GM19452 (cell line): ENCODE measurements at regions not wholly inside any gene's neighbourhood (a gene's known extent, or its start where the extent isn't known, plus 50 kb on each side); places are given as distances from the start of the nearest gene placed in this dataset.

Experiments
- ATAC-seq: cut with Tn5 transposase; IDR thresholded peaks from one replicate; pipeline ENCODE4 v1.9.1; 2021; ENCODE audit not compliant: unreplicated experiment

DNA sequence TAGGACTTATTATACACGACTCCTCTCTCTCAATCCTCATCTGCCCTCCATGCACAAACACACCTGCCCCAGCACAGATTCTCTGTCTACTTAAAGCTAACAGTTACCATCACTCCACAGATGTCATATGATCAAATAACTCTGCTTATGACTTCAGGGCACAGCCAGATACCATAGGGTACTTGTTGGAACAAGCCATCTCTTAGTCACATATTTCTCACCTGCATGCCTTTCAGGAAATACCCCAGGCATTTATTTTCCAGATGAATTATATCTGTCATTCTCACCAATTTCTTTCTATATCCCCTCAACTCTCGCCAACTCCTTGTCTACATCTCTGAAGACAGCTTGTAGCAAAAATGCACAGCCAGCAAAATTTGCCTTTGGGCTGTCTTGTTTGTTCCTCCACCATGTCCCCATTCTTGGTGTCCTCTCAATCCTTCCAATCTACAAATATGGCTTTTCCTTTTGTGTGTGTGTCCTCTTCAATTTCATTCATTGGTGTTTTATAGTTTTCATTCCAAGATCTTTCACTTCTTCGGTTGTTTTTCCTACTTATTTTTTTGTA lies 353.9 kb upstream of the CAMK1G start:
- no peak for ATAC-seq

- no peak for ATAC-seq
Observed at GRCh38 chr1:209230314-209230713, 353.2 kb upstream of the CAMK1G start.

GRCh38 chr1:209231476-209232156 lies 351.9 kb upstream of the CAMK1G start:
- no peak for ATAC-seq

DNA sequence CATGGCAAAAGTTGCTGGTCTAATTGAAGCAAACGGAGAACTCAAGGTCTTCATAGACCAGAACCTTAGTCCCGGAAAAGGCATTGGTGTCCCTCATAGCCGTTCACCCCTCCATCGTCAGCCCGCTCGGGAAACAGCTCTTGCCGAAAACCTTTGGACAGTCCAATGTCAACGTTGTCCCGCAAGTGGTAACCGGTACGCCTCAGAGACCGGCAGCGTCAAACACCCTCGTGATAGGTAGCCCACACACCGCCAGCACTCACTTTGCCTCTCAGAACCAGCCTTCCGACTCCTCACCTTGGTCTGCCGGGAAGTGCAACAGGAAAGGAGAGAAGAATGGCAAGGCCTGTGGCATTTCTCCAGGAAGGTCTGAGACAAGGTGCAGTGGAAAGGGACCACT lies 351.3 kb upstream of the CAMK1G start:
- no peak for ATAC-seq

GRCh38 chr1:209232759-209233158 lies 350.8 kb upstream of the CAMK1G start:
- ATAC-seq: no peak

- no peak for ATAC-seq
Observed at GRCh38 chr1:209235166-209235565, 348.3 kb upstream of the CAMK1G start.

DNA sequence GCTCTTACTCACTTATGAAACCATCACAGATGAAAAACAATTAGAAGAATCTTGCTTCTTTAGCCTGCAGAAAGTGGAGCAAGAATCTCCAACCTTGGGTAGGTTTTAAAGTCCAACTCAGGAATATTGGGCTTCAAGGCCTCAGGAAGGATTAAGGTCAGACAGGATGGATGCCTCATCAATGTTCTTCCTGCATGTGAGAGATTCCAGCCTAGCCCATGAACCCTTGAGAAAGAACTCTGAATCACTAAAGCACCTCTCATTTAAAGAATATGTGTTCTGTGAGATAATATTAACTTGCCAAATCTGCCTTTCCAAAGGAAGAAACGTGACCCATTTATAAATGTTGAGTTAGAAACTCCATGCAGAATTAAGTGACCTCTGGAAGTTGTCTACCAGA lies 345.2 kb upstream of the CAMK1G start:
- ATAC-seq: no peak

- ATAC-seq: no peak
Observed at GRCh38 chr1:209240351-209240750, 343.2 kb upstream of the CAMK1G start.

GRCh38 chr1:209241487-209241886 lies 342.0 kb upstream of the CAMK1G start:
- no peak for ATAC-seq

GRCh38 chr1:209248649-209249279 lies 334.8 kb upstream of the CAMK1G start:
- peak; percentile 89 for ATAC-seq

DNA sequence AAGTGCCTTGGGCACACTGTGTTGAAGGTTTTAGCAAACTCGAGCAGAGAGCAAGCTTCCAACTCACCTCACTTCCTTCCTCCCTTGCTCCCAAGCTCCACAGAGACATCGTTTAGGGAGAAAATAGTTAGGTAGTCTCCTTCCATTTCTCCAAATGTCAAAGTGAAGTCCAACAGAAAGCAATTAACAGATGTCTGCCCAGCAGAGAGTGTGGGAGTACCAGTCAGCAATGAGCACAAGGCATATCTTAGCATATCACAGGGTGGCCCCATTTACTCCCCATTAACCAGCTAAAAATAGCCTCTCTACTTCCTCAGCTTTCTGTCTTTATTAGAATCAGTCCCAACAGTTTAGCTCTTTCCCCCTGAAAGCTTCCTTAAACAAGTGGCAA lies 334.2 kb upstream of the CAMK1G start:
- no peak for ATAC-seq

GRCh38 chr1:209249785-209250440 lies 333.6 kb upstream of the CAMK1G start:
- no peak for ATAC-seq

DNA sequence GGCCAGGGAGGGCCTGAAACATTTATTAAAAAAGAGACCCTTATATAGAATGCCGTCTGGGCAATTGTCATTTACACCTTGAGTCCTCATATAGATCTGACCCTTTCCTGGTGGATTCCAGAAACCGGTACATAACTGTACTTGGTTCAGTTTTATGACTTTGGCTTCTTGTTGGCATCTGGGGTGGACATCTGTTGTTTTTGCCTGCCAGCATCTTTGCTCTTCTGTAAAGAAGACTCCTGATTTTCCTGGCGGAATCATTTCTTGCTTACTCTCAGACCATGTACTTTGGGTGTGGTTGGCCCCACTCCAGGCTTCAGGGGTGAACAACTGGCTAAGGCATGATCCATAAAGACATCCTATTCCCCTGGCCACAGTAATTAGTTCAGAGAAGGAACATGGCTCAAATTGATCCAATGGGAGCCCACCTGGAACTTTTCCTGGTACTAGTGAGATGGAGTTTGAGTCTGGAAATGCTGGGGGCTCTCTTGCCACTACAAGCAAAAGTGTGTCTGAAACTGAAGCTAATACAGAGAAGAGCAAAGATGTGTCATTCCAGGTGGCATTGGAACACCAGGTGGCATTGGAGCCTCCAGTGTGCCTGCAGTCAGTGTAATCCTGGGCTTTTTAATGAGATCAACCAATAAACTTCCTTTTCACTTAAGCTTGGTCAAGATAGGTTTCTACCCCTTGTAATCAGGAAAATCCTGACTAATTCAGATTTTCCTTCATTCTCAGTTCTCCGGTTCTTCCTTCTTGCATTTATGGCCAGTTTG lies 332.5 kb upstream of the CAMK1G start:
- ATAC-seq: no peak

DNA sequence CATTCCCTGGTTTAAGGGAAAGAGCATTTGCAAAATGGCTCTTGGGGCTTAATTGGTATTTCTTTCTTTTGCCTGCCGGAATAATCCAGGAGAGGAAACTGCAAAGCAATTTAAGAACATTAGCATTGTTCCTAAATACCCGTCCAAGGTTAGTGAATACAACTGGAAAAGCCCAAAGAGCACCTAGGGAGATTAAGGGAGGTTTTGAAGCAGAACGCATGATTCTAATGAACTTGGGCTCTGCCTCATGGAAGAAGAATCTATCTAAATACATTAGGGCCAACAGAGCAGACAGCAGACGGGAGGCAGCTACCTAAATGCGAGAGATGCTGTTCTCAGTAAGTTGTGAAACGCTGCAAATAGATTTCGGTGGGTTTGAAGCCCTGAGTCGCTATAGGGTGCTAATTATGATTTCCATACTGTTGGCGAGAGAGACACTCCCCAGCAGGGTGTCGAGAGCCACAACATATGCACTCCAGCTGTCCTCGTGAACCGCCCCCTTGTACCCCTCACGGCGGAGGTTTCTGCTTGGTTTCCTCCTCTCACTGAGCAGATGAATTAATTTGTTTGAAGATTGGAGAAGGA lies 326.7 kb upstream of the CAMK1G start:
- no peak for ATAC-seq

- no peak for ATAC-seq
Observed at GRCh38 chr1:209257454-209257853, 326.1 kb upstream of the CAMK1G start.

DNA sequence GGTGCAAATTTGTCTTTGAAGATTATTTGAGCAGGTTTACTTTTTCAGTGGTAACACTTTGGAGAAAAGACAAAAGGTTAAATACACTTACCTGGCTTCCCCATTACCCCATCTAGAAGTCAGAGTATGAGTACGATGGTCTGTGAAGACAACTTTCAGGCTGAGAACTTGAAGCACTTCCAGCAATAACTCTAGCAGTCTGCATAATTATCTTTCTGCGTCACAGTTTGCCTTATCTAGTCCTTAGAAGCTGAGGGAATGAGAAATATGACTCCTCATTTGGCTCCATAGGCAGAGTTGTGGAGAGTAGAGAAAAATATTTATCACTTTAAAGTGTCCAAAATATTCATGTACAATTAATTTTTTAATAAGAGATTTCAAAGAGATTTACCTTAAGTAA lies 323.4 kb upstream of the CAMK1G start:
- ATAC-seq: no peak

- no peak for ATAC-seq
Observed at GRCh38 chr1:209262631-209263030, 320.9 kb upstream of the CAMK1G start.

DNA sequence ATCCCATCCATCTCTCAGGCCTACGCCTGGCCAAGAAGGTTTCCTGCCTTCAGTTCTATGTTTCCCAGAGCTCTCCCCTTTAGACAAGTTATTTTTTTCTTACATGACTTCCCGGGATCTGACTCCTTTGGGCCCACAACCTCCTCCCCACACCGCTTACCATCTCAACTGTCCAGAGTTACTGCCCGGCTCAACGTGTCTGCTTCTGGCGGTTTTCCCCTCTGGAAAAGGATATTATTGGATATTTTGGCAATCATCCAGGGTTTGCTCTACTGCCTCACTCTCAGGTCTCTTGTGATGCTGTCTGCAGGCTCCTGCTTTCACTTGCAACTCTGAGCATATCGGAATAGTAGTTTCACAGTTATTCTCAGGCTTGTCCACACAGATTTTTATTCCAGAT lies 318.2 kb upstream of the CAMK1G start:
- ATAC-seq: no peak

DNA sequence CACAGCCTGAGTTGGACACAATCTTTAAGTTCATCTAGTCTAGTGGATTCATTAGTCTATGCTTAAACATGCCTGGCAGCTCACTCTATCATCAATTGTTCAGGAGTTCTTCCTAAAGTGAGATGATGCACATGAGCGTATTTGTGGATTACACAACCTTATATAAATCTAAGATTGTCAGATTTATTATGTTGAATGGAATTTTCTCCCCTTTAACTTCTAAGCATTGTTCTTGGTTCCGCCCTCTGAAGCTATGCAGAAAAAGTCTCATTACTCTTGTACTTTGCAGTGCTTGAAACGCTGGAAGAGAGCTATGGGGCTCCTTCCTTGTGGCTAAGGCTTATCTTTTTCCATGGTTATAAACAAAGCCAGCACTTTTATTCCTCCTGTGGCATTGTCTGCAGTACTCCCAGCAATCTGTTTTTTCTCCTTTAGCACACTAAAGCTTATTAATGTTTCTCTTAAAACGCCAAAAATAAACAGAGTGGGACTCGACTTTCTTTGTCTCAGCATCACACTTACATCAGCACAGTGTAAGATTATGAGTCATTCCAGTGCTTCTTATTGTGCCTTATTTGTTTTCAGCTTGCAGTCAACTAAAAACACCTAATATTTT lies 316.8 kb upstream of the CAMK1G start:
- no peak for ATAC-seq

GRCh38 chr1:209267968-209268367 lies 315.5 kb upstream of the CAMK1G start:
- ATAC-seq: no peak

GRCh38 chr1:209268479-209268878 lies 315.0 kb upstream of the CAMK1G start:
- no peak for ATAC-seq
